NCI-H82 treated with DMSO at 0.1 percent for 48 hours (cell line): ENCODE measurements at regions not wholly inside any gene's neighbourhood (a gene's known extent, or its start where the extent isn't known, plus 50 kb on each side); places are given as distances from the start of the nearest gene placed in this dataset.

Source experiments
- DNase-seq: peaks from one replicate; lab custom pipeline; 2025; ENCODE audit not compliant: unreplicated experiment; lab: John Stamatoyannopoulos, UW

- no peak for DNase-seq
These were observed 445.2 kb upstream of the FZD8 start for GRCh38 chr10:36087006-36088005.

GRCh38 chr10:36075196-36075595 is 433.1 kb upstream of the FZD8 start:
- no peak for DNase-seq

GRCh38 chr10:36073796-36074345 is 431.8 kb upstream of the FZD8 start:
- DNase-seq = no peak

- no peak for DNase-seq
These were observed 426.4 kb upstream of the FZD8 start for GRCh38 chr10:36068542-36068941.

- DNase-seq = no peak
These were observed 425.7 kb upstream of the FZD8 start for GRCh38 chr10:36067748-36068147.

- no peak for DNase-seq
These were observed 424.8 kb upstream of the FZD8 start for GRCh38 chr10:36066850-36067249.

GRCh38 chr10:36066102-36066501 is 424.0 kb upstream of the FZD8 start:
- DNase-seq = no peak

GRCh38 chr10:36063396-36063795 is 421.3 kb upstream of the FZD8 start:
- no peak for DNase-seq

- DNase-seq = no peak
These were observed 415.6 kb upstream of the FZD8 start for GRCh38 chr10:36057731-36058130.

GRCh38 chr10:36057180-36057579 is 415.1 kb upstream of the FZD8 start:
- no peak for DNase-seq

- no peak for DNase-seq
These were observed 411.7 kb upstream of the FZD8 start for GRCh38 chr10:36053775-36054174.

GRCh38 chr10:36053271-36053670 is 411.2 kb upstream of the FZD8 start:
- no peak for DNase-seq

- DNase-seq = no peak
These were observed 409.4 kb upstream of the FZD8 start for GRCh38 chr10:36051500-36051991.

GRCh38 chr10:36050763-36051499 is 408.8 kb upstream of the FZD8 start:
- DNase-seq = no peak

GRCh38 chr10:36048780-36049179 is 406.7 kb upstream of the FZD8 start:
- DNase-seq = no peak

GRCh38 chr10:36048236-36048635 is 406.1 kb upstream of the FZD8 start:
- no peak for DNase-seq

GRCh38 chr10:36042135-36042534 is 400.0 kb upstream of the FZD8 start:
- DNase-seq = no peak

- peak; percentile 43 for DNase-seq
These were observed 396.3 kb upstream of the FZD8 start for GRCh38 chr10:36038316-36038955.

- no peak for DNase-seq
These were observed 394.0 kb upstream of the FZD8 start for GRCh38 chr10:36036137-36036536.

GRCh38 chr10:36033808-36034207 is 391.7 kb upstream of the FZD8 start:
- DNase-seq = no peak

- DNase-seq = no peak
These were observed 388.4 kb upstream of the FZD8 start for GRCh38 chr10:36030516-36030915.
